B cell (primary cell): ENCODE measurements at regions not wholly inside any gene's neighbourhood (a gene's known extent, or its start where the extent isn't known, plus 50 kb on each side); places are given as distances from the start of the nearest gene placed in this dataset.

ENCODE experiments used
- CTCF ChIP-seq: fragments of 200-600 bp; IDR thresholded peaks from one replicate; pipeline ENCODE4 v1.8.0; 2022; ENCODE audit warnings: antibody characterized with exemption, mild to moderate bottlenecking
- EZH2 ChIP-seq: IDR thresholded peaks from 2 replicates; pipeline ENCODE4 v1.6.1; 2012; ENCODE audit warnings: borderline replicate concordance, low read depth, mild to moderate bottlenecking, moderate library complexity, low read length; ENCODE audit not compliant: insufficient read depth, poor library complexity, severe bottlenecking

GRCh38 chr3:64865839-64866570 lies 178.2 kb upstream of the ADAMTS9 start:
- no peak for TF ChIP-seq CTCF
- no peak for TF ChIP-seq EZH2
